ENCODE measurements at regions not wholly inside any gene's neighbourhood (a gene's known extent, or its start where the extent isn't known, plus 50 kb on each side); places are given as distances from the start of the nearest gene placed in this dataset.
"Not testable (repeated sequence)": the region's sequence is repeated elsewhere in the genome, so short reads cannot be mapped to it uniquely, and the experiment has no call there.

DNA sequence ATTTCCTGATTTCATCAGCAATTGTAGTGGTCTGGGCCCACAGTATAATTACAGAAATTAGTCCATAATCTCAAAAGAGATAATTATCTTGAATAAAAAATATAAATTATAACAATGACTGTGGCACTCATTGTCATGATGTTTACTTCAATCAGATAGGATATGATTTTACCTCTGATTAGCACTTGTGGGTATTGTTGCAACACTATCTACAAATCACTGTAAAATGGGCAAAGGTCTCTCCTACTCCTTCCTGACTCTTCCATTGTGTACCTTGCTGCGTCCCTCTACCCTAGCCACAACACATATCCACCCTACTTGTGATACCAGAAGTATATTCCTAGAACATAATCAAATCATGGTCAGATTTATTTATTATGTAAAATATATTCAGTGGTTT, 200.9 kb upstream of the TRIB2 start:
- no peak for DNase-seq

- DNase-seq = no peak
Measured at GRCh38 chr2:12533337-12534005, 183.3 kb upstream of the TRIB2 start.

- DNase-seq = no peak
Measured at GRCh38 chr2:12534646-12535263, 182.0 kb upstream of the TRIB2 start.

GRCh38 chr2:12536976-12537375, 179.8 kb upstream of the TRIB2 start:
- no peak for DNase-seq

- DNase-seq = peak; percentile 29 to 49
Measured at GRCh38 chr2:12538138-12538694, 178.5 kb upstream of the TRIB2 start.

GRCh38 chr2:12539336-12539735, 177.4 kb upstream of the TRIB2 start:
- DNase-seq = no peak

DNA sequence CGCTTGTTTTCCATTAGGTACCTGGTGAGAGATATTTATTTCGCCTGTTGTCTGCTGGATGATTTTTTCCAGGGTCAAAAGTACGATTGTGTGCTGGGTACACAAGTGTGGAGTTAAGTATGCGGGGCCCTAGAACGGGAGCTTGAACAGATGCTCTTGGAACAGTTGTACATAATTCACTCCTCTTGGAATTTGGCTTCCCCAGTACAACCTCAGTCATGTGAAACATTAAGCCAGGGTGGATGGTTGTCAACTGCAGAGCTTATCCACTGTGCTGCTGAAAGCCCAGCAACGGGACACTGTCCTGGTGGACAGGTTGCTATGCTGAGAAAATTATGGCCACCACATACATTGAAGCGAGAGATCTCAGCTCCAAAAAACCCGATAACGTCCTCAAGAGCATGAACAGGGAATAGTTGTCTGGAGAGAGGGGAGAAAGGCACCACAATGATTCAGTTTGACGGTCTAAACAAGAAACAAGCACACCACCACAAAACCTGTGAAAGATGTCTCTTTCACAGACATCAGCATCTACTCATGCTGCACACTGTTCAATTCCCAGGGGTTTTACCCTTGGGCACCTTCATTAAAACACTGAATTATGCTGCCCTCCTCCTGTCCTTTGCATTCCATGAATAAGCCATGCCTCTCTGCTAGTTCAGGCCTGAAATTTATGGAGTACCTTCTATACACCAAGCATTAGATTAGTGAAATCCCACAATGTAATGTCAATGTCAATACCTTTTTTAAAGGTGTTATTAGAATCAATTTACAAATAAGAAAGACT, 176.8 kb upstream of the TRIB2 start:
- DNase-seq = peak; percentile 27 to 71

GRCh38 chr2:12543076-12543977, 173.4 kb upstream of the TRIB2 start:
- no peak for DNase-seq

DNA sequence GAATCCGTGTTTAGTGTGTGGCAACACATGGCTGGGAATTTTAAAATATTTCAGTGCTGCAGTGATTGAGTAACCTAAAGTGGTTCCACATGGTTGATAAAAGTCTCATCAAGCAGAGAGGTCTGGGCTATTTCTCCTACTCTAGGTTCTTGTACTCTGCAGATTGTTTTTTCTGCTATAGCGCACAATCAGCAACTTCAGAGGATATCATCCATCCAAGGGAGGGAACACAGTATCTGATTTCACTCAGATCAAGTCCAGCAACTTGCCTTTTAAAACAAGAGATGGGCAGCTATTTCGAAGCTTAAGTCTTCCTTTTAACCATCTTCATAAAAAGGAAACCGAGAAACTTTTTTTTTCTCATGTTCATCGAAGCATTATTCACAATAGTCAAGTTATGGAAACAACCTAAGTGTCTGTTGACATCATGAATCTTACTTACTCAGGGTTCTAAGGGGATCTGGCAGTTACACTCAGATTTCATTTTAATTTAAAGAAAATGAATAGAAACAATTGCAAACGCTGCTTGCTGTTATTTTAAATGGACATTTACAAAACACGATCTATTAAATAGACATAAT, 172.7 kb upstream of the TRIB2 start:
- no peak for DNase-seq

DNA sequence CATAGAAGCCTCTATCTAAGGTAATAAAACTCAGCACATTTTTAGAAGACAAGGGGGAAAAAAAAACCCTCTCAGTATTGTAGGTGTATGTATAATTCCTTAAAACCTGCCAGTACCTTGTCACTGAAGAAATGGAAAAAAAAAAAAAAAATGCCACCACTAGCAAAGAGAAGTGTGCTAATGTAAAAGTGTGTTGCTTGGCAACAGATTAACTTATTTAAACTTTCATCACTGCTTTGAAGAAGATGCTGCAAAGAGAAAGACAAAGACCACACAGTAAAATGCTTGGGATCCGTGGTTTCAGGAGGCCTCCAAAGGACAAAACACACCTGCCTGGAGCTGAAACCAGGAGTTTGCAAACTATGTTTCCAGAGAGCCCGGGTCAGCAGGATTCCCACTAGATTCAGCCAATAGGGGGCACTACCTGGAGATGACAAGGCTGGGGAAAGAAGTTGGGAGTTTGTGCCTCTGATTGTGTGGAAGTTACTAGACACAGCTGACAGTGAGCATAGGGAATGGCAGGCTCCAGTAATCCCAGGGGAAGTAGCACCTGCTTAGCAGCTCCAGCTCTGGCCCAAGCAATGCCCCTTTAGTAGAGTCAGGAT, 169.1 kb upstream of the TRIB2 start:
- DNase-seq = no peak

- no peak for DNase-seq
Measured at GRCh38 chr2:12548906-12549305, 167.8 kb upstream of the TRIB2 start.

DNA sequence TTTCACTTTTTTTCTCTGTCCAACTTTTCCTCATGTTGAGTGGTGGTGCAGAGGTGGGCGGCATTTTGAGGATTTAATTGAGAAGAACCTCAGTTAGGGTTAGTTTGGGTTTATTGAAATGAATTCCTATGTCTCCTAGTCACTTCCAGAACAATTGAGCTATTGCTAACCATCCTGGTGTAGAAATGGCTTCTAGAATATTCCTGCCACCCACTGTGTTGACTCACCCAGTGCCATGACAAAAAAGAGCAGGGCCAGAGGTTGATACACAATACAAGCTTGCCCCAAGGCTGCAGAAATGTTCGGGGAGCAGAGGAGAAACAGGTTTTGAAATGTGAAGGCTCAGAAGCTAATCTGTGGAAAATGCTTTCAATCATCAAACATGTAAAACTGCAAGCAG, 167.1 kb upstream of the TRIB2 start:
- no peak for DNase-seq

DNA sequence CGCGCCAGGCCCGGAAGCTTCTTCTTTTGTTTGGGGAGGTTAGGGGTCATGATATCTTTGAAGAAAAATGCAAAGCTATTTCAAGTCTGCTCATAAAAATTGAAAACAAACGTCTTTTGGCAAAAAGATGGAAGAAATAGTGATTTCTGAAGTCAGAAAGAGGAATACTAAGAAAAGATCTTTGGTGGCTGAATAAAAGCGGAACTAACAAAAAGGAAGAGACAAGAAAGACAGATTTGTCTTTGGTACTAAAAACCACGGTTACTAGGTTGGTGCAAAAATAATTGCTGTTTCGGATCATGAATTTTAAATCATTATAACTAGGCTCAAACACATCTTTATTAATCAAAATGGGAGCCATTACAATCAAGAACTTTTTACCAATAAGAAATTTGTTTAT, 164.6 kb upstream of the TRIB2 start:
- no peak for DNase-seq

DNA sequence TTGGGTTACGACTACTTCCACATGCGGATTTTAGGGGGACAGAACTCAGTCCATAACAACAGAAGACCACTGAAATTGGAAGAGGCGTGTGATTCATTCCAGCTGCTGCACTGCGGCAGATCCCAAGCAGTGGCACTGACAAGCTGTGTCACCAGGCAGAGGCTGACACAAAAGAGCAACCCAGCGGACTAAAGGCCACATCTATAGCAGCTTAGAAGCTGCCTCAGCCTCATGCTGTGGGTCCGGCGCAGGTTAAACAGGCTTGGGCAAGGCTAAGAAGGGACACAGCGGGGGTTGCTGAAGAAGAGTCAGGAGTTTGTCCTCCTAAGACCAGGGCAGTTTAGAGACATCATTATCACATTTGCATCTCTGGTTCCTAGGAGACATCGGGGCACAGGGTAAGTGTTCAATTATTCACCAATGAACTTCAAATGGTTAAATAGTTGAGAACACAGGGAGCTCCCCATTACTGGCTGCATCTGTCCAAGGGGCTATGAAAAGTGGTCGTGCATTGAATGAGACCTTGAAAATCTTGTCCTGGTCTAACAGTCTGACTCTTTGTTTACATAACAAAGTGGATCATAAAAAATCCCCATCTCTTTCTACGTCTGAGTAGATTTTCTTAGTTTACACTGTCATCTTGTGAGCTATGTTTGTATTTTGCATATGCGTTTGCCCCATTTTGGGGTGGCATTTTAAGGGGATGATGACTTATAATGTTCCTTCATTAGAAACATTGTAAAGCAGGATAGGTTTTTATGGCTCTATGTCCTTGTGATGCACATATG, 162.3 kb upstream of the TRIB2 start:
- no peak for DNase-seq

GRCh38 chr2:12555012-12555645, 161.6 kb upstream of the TRIB2 start:
- DNase-seq = no peak

- no peak for DNase-seq
Measured at GRCh38 chr2:12556762-12557161, 160.0 kb upstream of the TRIB2 start.

GRCh38 chr2:12557688-12558087, 159.0 kb upstream of the TRIB2 start:
- DNase-seq = no peak

DNA sequence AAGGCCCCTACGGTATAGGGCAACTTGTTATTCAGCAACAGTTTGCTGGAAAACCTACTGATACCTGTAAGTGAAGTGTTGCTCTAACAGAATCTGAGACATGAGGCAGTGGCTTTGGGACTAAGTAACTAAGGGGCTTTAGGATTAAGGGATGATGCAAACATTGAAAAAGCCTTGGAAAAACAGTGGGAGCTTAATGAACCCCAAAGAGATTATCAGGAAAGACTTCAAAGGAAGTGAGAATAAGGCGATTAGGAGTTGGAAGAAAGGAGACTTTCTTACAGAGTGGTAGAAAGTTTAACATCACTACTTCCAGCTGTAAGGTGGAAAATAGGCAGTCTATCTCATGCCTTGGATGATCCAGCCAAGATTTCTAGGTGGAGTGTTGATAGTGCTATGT, 158.2 kb upstream of the TRIB2 start:
- DNase-seq = no peak

DNA sequence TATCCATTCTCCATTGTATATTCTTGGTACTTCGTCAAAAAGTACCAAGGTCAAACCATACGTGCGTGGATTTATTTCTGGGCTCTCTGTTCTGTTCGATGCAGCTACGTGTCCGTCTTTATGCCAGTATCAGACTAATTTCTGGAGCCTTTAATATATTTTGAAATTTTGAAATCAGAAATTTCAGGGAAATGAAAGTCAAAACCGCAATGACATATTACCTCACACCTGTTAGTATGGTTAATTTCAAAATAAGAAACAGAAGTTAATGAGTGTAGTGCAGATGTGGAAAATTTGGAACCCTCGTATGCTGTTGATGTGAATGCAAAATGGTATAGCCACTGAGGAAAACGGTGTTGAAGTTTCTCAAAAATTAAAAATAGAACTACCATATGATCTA, 156.1 kb upstream of the TRIB2 start:
- DNase-seq = no peak

- no peak for DNase-seq
Measured at GRCh38 chr2:12567411-12567810, 149.3 kb upstream of the TRIB2 start.

DNA sequence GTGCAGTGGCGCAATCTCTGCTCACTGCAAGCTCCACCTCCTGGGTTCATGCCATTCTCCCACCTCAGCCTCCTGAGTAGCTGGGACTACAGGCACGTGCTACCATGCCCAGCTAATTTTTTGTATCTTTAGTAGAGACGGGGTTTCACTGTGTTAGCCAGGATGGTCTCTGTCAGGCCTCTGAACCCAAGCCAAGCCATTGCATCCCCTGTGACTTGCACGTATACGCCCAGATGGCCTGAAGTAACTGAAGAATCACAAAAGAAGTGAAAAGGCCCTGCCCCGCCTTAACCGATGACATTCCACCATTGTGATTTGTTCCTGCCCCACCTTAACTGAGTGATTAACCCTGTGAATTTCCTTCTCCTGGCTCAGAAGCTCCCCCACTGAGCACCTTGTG, 147.2 kb upstream of the TRIB2 start:
- not testable (repeated sequence) for DNase-seq
